ENCODE measurements at regions not wholly inside any gene's neighbourhood (a gene's known extent, or its start where the extent isn't known, plus 50 kb on each side); places are given as distances from the start of the nearest gene placed in this dataset.

GRCh38 chr7:41051535-41051934 lies 651.4 kb downstream of the INHBA start:
- Histone ChIP-seq H3K36me3 (no peaks in the 10 kb centered on the region), H3K4me1 (peaks cover 0 to 4% (median 0%) of the 10 kb centered on the region in 3 donors), H3K4me3 (no peak overlapping the region), H3K27me3 (no peaks in the 10 kb centered on the region), H3K9me3 (no peaks in the 10 kb centered on the region), H3K27ac (no peak overlapping the region)
- no peak for DNase-seq
- TF ChIP-seq POLR2A (IDR thresholded peaks at IDR 0.05) (no peak), CTCF (IDR thresholded peaks at IDR 0.05) (no peak)
- 82 to 84% methylated on average over 10 of the region's 10 CpGs for WGBS, 2 donors
- intact Hi-C loops (cut with DNase I), result no loop called here

GRCh38 chr7:41051062-41051461 lies 651.8 kb downstream of the INHBA start:
- no peak overlapping the region for H3K4me3 ChIP-seq
- H3K36me3 ChIP-seq, result no peaks in the 10 kb centered on the region
- WGBS, 2 donors, result 82 to 90% methylated on average over 6 of the region's 6 CpGs
- peaks cover 0 to 4% (median under 1%) of the 10 kb centered on the region in 3 donors for H3K4me1 ChIP-seq
- intact Hi-C loops (cut with DNase I), result no loop called here
- no peak for TF ChIP-seq CTCF (IDR thresholded peaks at IDR 0.05)
- TF ChIP-seq POLR2A (IDR thresholded peaks at IDR 0.05), result no peak
- H3K27ac ChIP-seq, result no peak overlapping the region
- no peaks in the 10 kb centered on the region for H3K9me3 ChIP-seq
- H3K27me3 ChIP-seq, result no peaks in the 10 kb centered on the region
- DNase-seq, result no peak

GRCh38 chr7:41048771-41049170 lies 654.1 kb downstream of the INHBA start:
- WGBS, 2 donors, result 67 to 100% methylated on average over 1 to 2 of the region's 2 CpGs
- DNase-seq, result no peak
- H3K27ac ChIP-seq, result no peak overlapping the region
- no peak overlapping the region for H3K4me3 ChIP-seq
- intact Hi-C loops (cut with DNase I), result loop anchor here (10.0 kb wide), 1 partner anchor 646 kb away; no protein-coding TSS in a partner anchor
- peaks cover 0 to 7% (median 4%) of the 10 kb centered on the region in 3 donors for H3K4me1 ChIP-seq
- H3K36me3 ChIP-seq, result no peaks in the 10 kb centered on the region
- no peaks in the 10 kb centered on the region for H3K9me3 ChIP-seq
- H3K27me3 ChIP-seq, result no peaks in the 10 kb centered on the region
- TF ChIP-seq CTCF (IDR thresholded peaks at IDR 0.05) (no peak), POLR2A (IDR thresholded peaks at IDR 0.05) (no peak)

GRCh38 chr7:41047789-41048191 lies 655.1 kb downstream of the INHBA start:
- Histone ChIP-seq H3K36me3 (no peaks in the 10 kb centered on the region), H3K4me1 (peaks cover 0 to 7% (median 4%) of the 10 kb centered on the region in 3 donors), H3K4me3 (no peak overlapping the region), H3K27me3 (no peaks in the 10 kb centered on the region), H3K9me3 (peaks cover 0 to 5% (median 0%) of the 10 kb centered on the region in 3 donors), H3K27ac (peak overlapping the region in 1 of 4 donors; percentile 55)
- no peak for DNase-seq
- no peak for TF ChIP-seq CTCF (IDR thresholded peaks at IDR 0.05)
- no peak for TF ChIP-seq POLR2A (IDR thresholded peaks at IDR 0.05)
- 56 to 70% methylated on average over 4 to 9 of the region's 9 CpGs for WGBS, 2 donors
- intact Hi-C loops (cut with DNase I), result loop anchor here (10.0 kb wide), 1 partner anchor 647 kb away; no protein-coding TSS in a partner anchor

GRCh38 chr7:41047211-41047610 lies 655.7 kb downstream of the INHBA start:
- H3K36me3 ChIP-seq, result no peaks in the 10 kb centered on the region
- H3K9me3 ChIP-seq, result peaks cover 0 to 5% (median 0%) of the 10 kb centered on the region in 3 donors
- no peak for TF ChIP-seq POLR2A (IDR thresholded peaks at IDR 0.05)
- TF ChIP-seq CTCF (IDR thresholded peaks at IDR 0.05), result no peak
- DNase-seq, result no peak
- no peak overlapping the region for H3K27ac ChIP-seq
- intact Hi-C loops (cut with DNase I), result loop anchor here (10.0 kb wide), 1 partner anchor 648 kb away; no protein-coding TSS in a partner anchor
- H3K27me3 ChIP-seq, result no peaks in the 10 kb centered on the region
- H3K4me1 ChIP-seq, result peaks cover 0 to 7% (median 4%) of the 10 kb centered on the region in 3 donors
- 65 to 84% methylated on average over 5 of the region's 5 CpGs for WGBS, 2 donors
- no peak overlapping the region for H3K4me3 ChIP-seq
